Adrenal gland (tissue), 5 donors: ENCODE measurements at regions not wholly inside any gene's neighbourhood (a gene's known extent, or its start where the extent isn't known, plus 50 kb on each side); places are given as distances from the start of the nearest gene placed in this dataset.

ENCODE experiments used
- POLR2A ChIP-seq, 2 donors: fragments of 450-650 bp; IDR thresholded peaks; one replicate each; pipeline ENCODE4 v1.6.1; 2017; ENCODE audit warnings: antibody characterized with exemption in 2 of 2, mild to moderate bottlenecking in 2 of 2, moderate library complexity in 1 of 2
- TF ChIP-seq, protein P1 (sequence below), 6 experiments: fragments of 450-650 bp in 4 of 6; fragments of 200-600 bp in 2 of 6; sonication (generic) in 1 of 6; IDR thresholded peaks; 1 replicate in 5 of 6; 2 replicates in 1 of 6; pipeline versions ENCODE4 v1.5.1 to v1.8.0; 2016 to 2021; ENCODE audit warnings: antibody characterized with exemption in 6 of 6, mild to moderate bottlenecking in 2 of 6, moderate library complexity in 1 of 6
- donor health status: DM: no; HTN: no; CAD: no.

DNA sequence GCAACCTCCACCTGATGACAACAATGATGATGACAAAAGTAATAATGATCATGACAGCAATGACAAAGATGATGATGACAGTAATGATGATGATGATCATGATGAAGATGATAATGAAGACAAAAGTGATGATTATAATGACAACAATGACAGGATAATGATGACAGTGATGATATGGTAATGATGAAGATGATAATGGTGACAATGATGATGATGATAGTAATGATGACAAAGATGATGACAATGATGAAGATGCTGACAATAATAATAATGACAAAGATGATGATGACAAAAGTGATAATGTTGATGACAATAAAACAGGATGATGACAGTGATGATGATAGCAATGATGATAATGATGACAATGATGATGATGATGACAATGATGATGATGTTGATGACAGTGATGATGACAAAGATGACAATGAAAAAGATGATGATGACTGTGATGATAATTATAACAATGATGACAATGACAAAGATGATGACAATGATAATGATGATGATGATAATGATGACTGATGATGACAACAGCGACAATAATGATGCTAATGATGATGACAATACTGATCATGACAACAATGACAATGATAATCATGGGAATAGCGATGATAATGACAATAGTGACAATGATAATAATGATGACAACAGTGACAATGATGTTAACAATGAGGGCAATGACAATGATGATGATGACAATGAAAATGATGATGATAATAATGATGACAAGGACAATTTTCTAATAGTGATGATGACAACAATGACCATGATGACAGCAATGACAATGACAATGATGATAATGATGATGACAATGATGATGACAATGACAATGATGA is 1106.5 kb upstream of the AUTS2 start:
- TF ChIP-seq, protein P1, sequence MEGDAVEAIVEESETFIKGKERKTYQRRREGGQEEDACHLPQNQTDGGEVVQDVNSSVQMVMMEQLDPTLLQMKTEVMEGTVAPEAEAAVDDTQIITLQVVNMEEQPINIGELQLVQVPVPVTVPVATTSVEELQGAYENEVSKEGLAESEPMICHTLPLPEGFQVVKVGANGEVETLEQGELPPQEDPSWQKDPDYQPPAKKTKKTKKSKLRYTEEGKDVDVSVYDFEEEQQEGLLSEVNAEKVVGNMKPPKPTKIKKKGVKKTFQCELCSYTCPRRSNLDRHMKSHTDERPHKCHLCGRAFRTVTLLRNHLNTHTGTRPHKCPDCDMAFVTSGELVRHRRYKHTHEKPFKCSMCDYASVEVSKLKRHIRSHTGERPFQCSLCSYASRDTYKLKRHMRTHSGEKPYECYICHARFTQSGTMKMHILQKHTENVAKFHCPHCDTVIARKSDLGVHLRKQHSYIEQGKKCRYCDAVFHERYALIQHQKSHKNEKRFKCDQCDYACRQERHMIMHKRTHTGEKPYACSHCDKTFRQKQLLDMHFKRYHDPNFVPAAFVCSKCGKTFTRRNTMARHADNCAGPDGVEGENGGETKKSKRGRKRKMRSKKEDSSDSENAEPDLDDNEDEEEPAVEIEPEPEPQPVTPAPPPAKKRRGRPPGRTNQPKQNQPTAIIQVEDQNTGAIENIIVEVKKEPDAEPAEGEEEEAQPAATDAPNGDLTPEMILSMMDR (IDR thresholded peaks at IDR 0.05), result no peak
- TF ChIP-seq POLR2A (IDR thresholded peaks at IDR 0.05), result no peak
